GM19372 (cell line): ENCODE measurements at regions not wholly inside any gene's neighbourhood (a gene's known extent, or its start where the extent isn't known, plus 50 kb on each side); places are given as distances from the start of the nearest gene placed in this dataset.

Source experiments
- ATAC-seq: cut with Tn5 transposase; IDR thresholded peaks from one replicate; pipeline ENCODE4 v1.9.1; 2021; ENCODE audit warnings: mild to moderate bottlenecking, low read depth, moderate library complexity; ENCODE audit not compliant: unreplicated experiment

GRCh38 chr3:43156812-43157455 lies 51.1 kb upstream of the POMGNT2 start:
- no peak for ATAC-seq

GRCh38 chr3:43155464-43156121 lies 49.7 kb upstream of the POMGNT2 start:
- ATAC-seq, result no peak
